NCI-H2029 (cell line): ENCODE measurements at regions not wholly inside any gene's neighbourhood (a gene's known extent, or its start where the extent isn't known, plus 50 kb on each side); places are given as distances from the start of the nearest gene placed in this dataset.
A peak's percentile ranks its signal among the peaks of the same experiment; 100 is the strongest.
"Not testable (repeated sequence)": the region's sequence is repeated elsewhere in the genome, so short reads cannot be mapped to it uniquely, and the experiment has no call there.

Experiments used
- DNase-seq: peaks from one replicate; lab custom pipeline; 2025; lab: John Stamatoyannopoulos, UW

DNA sequence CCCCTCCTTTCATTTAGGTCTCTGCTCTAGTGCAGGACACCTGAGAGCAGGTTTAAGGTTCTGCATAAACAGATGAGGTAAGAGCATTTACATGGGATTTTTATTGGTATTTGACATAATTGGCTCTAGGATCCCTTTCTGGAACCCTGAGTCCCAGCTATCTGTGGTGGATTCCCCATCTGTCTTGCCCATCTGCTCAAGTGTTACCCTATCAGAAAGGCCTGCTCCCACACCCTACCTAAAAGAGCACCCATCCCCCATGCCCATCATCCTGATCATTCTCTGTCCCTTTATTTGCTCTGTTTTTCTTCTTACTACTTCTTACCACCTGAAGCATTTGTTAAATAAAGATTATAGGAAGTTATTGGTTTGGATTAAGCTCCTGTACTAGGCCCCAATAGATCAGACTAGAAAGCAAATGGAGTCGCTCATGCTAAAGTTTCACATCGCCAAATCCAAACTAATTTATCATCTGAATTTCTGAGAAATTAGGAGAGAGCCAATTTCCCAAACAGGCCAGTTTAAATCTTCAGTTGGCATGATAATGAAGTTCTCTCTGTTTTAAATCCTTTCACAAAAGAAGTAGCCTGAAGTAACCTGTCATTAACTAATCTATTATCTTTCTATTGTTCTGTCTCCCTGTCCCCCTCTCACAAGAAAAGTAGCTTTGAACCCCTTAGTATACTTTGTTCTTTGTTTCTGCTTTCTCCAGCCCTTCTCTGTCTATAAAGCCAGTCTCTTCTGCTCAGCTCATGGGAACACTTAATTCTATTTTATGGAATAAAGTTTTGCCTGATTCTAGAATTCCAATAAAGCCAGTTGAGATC lies 178.6 kb downstream of the ZNF674 start:
- peak; percentile 9 for DNase-seq

DNA sequence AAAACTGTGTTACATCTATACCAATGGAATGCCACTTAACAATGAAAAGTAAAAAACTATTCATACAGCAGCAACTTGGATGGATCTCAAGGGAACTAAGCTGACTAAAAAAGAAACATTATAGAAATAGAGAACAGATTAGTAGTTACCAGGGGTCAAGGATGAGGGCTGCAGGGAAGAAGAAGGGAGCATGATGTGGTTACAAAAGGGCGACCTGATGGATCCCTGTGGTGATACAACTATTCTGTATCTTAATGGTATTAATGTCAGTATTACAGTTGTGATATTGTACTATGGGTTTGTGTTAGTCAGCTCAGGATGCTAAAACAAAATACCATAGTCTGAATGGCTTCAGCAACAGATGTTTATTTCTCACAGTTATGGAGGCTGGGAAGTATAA lies 190.7 kb downstream of the ZNF674 start:
- no peak for DNase-seq

DNA sequence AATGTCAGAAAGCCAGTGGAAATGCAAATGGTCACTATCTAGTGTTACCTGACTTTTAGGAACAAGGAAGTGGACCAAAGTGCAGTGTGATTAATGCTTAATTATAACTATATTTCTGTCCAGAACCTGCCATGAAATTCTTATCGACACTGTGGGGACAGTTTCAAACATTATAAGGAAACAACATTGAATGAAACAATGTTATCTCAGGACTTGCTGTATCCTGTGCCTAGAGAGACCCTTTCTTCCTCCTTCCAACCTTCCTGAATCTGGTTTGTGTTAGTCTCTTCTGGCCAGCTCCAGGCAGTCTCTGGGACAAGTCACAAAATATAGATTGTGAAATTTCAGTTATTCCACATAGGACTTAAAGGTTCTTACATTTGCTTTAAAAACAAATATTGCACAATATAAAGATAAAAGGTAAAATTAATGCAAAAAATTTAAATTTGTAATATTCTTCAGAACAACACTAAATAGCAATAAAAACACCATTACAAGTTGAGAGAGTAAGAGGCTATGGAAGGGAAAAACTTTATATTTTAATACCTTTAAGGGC lies 203.4 kb downstream of the ZNF674 start:
- no peak for DNase-seq

DNA sequence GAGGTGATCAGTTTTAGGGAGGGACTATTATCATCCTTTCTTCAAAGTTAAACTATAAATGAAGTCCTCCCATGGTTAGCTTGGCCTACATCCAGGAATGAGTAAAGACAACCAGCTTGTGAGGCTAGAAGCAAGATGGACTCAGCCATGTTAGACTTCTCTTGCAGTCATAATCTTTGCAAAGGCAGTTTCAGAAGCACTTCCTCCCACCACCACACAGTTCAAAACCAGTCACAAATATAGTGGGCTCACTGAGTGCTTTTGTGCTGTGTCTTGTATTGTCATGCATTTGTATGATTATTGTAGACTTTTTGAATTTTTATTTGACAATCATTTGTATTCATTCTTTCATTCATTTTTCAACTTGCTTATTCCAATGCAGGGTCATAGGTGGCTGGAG lies 204.5 kb downstream of the ZNF674 start:
- no peak for DNase-seq

DNA sequence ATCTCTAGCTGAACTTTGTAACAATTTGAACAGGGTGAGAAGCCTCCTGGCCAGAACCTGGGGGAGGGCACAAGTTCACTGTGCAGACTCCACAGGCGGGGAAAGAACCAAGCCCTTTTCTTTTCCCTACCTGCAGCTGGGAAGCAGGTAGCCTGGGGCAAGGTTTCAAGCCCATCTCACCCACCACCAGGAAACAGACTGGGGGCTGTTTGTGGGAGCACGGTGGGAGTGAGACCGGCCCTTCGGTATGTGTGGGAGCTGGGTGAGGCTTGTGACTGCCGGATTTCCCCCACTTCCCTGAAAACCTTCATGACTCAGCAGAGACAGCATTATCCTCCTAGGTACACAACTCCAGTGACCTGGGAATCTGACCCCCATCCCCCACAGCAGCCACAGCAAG lies 211.7 kb downstream of the ZNF674 start:
- no peak for DNase-seq

DNA sequence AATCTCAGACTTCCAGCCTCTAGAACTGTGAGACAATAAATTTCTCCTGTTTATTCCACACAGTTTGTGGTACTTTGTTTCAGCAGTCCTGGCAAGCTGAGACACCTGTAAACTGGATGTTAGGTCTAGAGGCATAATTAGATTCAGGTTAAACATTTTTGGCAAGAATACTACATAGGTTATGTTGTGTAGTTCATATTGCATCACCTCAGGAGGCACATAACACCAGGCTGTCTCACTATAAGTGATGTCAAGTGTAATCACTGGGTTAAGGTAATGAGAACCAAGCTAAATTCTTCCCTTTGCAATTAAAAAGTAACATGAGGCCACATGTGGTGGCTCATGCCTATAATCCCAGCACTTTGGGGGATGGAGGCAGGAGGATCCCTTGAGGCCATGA lies 214.2 kb downstream of the ZNF674 start:
- DNase-seq = no peak

DNA sequence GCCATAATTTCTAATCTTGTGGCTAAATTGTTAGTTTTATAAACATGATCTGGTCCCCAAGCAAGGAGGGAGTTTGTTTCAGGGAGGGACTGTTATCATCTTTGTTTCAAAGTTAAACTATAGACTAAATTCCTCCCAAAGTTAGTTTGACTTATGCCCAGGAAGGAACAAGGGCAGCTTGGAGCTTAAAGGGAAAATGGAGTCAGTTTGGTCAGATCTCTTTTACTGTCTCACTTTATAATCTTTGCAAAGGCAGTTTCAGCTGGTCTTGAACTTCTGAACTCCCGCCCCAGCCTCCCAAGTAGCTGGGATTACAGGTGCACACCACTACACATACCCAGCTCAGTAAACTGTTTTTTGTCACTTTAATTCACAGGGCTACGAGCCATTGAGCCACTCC lies 214.7 kb downstream of the ZNF674 start:
- no peak for DNase-seq

DNA sequence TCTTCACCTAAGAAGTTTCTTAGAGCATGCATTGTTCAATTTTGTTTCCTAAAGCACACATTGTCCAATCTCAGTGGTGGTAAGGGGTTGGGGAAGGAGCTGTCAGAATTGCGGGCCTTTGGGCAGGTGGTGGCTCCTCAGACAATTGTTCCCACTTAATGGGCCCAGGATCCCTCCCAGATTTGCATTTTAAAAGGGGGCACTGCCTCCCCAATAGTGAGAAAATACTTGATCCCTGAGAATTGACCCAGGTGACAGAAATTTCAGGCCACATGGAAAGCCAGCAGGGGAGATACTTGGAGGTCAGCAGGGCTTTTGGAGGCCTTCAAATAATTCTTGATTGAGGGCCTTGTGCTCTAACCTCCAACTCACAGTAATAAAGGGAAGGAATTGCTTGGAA lies 217.1 kb downstream of the ZNF674 start:
- no peak for DNase-seq

DNA sequence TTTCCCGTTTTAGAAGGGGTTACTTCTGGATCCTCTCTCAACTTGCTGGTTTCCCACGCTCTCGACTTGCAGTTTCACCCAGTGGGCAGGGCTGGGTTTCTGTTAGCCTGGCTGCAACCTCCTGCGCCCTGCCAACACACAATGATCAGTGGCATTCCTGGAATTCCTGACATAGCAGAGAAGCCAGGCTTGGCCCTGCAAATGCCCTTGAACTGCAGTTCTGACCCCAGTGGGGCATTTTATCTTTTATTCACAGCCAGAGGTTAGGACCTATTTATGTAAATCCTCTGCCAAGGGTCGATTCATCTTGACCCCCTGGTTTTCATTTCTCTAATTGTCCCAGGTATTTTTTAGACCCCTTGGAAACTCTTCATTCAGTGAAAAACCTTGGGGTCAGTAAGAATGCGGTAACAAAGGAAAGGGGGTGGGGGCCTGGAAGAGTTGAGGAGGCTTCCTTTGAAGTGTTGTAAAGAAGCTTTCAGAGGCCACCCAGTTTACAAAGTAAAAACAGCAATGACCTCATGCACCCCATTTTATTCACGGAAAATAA lies 217.6 kb downstream of the ZNF674 start:
- no peak for DNase-seq

DNA sequence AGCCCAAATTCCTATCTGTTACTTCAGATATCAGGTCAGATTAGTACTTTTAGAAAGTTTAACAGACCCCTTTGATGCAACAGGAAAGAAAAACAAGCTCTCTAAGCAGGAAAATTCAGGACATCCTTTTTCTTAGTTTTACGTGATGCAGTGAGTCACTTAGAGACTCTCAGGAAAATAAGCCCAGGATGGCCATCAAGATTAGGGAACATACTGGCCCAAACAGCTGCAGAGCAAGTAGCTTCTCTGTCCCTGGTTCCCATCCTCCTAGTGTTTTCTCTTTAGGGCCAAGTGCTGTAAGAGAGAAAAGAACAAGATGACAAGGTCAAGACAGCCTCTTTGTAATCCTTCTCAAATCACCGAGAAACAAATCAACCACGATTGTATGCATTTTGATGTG lies 219.1 kb downstream of the ZNF674 start:
- no peak for DNase-seq

DNA sequence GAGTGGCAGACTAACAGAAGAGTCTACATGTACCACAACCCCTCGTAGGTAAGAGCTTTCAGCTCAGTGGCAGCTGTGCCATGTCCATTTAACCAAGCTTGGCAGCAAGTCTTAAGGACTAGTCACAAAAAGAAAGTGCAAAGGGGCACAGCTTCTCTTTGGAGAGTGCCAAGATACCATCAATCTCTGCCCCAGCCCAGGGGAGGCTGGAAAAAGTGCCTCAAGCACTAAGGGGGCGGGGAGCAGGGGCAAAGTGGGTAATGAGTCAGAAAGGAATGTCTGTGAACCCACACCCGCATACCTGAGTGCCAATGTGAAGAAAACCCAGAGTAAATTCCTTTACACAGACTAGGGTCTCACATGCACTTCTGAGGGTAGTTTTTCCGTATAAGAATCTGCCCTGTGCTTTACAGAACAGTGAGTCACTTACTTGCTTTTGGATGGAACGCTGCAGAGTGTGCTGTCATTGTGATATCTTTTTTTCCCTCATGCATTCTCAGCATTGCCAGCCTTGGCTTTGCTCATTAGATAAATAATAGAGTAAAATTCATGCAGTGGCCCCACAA lies 219.8 kb downstream of the ZNF674 start:
- DNase-seq = no peak

DNA sequence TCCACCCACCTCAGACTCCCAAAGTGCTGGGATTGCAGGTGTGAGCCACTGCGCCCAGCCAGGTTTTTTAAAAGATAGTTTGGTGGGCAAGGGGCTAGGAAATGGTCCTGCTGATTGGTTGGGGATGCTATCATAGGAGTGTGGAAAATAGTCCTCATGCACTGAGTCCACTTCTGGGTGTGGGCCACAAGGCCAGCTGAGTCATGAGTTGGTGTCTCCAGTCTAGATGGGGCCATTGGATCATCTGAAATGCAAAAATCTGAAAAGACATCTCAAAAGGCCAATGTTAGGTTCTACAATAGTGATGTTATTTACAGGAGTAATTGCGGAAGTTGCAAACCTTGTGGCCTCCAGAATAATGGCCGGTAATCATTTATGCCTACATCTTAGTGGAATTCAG lies 221.1 kb downstream of the ZNF674 start:
- DNase-seq = no peak

DNA sequence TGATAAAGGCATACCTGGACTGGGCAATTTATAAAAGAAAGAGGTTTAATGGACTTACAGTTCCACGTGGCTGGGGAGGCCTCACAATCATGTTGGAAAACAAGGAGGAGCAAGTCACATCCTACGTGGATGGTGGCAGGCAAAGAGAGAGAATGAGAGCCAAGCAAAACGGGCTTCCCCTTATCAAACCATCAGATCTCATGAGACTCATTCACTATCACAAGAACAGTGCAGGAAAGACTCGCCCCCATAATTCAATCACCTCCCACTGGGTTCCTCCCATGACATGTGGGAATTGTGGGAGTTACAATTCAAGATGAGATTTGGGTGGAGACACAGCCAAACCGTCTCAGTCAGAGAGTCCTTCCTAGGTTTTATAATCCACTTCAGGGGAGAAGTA lies 222.3 kb downstream of the ZNF674 start:
- DNase-seq = not testable (repeated sequence)

DNA sequence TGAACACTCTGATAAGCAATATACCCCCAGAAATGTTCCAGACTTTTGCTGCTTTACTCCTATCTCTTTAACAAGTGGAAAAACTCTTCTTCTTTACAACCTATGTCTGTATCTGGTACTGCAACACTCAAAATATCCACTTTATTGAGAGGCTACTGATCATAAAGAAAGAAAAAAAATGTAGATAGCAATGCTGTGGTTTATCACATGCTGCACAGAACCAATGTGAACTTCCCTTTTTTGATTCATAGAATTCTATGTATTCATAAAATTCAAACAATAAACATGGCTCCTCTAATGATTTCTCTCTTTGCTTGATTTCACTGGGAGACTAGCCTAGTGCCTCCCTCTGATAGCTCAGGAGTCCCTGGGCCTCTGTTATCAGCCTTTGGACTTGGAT lies 223.5 kb downstream of the ZNF674 start:
- DNase-seq = no peak

DNA sequence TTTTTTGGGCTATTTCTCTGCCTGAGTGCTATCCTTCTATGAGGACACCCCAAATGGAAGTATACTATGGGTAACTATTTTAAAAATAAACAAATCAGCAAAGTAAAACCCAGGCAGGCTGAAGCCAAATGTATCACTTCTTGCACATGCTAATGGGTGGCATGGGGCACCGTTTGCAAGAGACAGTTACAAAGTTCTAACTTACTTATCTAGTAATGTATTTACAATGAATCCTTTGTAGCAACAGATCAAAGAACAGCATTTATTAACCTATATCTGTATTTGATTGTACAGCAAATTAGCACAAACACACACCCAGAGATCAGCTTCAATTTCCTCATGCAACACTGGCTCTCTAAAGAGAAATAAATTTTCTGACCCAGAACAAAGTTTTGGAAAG lies 225.5 kb downstream of the ZNF674 start:
- DNase-seq = no peak

DNA sequence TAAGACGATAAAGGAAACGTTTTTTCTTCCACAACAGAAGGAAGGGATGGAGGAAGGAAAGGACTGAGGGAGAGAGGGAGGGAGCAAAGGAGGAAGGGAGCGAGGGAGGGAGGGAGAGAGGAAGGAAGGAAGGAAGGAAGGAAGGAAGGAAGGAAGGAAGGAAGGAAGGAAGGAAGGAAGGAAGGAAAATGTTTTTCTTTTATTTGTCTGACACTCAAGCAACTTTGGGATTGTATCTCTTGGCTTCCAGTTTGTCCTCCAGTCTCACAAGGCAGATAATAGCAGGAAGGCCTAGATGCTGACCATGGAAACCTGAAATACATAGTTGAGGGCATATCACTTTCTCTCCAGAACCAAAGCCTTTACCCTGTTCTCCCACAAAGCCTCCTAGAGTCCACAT lies 226.7 kb downstream of the ZNF674 start:
- DNase-seq = no peak

DNA sequence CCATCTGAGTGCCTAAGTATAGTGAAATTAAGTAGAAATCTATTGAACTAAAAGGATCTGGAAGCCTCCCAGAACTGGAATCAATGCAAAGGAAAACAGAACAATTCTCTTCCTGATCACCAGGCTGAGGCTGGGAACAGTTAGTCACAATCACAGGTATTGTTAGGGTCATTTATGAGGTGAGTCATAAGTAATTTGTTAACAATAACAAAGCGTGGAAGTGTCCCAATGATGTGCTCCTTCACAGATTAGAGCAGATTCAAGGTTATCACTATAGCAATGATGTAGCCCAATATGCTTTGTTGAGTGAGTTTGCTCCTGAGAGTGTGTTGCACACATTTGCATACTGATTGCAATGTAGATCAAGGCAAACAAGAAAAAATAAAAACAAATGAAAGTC lies 228.1 kb downstream of the ZNF674 start:
- DNase-seq = no peak

DNA sequence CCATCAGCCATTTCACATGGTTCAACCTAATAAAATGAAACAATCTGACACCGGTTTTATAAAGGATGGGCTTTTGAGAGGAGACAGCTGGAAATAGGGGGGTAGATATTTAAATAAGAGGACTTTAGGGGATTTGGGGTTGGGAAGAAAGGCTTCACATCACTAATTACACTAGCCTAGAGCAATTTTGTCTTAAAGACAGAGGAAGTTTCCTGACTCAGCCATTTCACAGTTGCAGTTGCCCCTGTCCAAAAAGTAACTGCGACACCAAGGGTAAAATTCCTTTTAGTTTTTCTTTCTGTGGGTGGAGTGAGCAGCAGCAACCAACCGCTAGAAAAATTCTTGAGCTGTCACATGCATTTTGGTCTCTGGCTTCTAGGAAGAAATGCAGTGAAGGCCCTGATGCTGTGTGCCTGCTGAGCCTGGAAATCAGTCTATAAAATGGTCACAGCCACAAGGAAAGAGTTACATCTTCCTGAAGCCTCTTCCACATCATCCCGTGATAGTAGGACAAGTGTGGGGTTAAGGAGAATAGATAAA lies 233.6 kb downstream of the ZNF674 start:
- no peak for DNase-seq

DNA sequence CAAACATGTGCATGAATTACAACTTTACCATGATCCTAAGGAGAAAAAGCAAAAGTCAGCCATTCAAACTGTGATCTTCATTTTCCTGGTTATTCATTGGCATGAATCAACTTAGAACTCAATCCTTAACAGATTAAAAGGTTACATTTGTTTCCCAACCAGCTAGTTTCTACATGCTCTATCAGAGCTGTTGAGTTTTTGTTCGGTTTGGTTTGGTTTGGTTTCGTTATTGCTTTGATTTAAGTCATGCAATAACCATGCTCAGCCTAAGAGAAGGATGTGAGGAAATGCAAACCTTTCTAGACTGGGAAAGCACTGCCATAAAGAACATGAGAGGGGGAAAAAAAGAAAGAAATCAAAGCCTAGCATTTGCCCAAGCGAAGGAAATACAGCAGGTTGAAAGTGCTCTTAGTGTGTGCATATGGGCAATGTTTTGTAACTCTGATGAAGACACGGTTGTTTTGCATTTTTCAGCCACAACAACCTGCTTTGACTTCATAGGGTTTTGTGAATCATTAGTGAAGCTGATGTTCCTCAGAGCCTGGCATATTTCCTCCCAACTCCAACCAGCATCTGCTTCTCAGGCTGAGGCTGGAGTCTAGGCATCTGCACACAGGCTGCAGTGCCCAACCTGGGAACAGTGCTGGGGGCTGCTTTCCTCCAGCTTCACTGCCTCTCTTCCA lies 234.3 kb downstream of the ZNF674 start:
- no peak for DNase-seq

DNA sequence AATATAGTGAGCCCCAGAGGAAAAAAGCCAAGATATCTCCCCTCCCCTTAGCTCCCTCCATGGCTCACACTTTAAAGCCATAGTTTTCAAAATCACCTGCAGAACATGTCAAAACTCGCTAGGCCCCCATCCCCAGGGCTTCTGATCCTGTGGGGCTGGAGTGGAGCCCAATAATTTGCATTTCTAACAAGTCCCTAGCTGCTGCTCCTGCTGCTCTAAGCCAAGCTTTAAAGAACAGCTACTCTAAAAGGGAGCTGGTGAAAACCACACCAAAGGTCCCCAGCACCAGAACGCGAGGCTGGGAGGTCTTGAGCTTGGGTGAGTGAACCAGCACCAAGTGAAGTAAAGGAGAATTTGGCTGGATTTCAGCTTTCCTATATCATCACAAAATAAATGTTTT lies 237.1 kb downstream of the ZNF674 start:
- DNase-seq = no peak

DNA sequence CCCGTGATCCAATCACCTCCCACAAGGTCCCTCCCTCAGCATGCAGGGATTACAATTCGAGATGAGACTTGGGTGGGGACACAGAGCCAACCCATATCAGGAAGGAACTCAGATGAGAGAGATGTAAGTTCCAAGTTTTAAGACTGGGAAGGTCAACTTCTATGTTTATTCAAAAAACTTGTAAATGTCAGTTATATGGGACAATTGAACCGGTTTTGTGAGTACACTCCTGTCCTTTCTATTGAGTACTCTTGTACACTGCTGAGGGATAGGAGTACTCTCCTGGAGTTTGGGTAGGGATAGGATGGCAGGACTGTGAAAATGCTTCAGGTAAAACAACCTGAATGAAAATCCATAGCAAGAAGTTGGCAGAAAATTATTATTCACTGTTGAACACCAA lies 239.1 kb downstream of the ZNF674 start:
- DNase-seq = no peak

DNA sequence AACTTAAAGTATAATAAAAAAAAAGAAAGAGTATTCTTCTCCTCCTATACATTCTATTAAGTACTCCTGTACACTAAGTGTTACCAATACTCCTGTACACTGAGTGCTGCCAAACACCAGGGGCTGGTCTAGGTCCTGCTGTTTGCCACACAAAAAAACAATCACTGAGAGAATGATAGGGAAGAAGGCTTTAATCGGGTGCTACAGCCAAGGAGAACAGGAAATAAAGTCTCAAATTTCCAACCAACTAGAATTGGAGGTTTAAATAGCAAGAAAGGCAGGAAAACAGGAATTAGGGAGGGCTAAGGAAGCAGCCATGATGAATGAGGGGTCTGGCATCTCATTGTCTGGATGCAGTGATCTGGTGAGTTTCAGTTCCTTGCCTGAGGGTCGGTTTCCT lies 239.8 kb downstream of the ZNF674 start:
- no peak for DNase-seq

DNA sequence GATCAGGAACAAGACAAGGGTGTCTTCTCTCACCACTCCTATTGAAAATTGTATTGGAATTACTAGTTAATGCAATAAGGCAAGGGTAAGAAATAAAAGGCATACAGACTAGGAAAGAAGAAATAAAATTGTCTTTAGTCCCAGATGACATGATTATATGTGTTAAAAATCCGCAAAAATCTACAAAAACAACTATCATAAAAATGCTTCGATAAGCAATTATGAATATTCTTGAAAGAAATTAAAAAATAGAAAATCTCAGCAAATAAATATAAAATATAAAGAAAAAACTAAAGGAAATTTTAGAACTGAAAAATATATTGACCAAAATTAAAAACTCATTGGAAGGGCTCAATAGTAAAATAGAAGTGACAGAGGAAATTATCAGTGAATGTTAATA lies 243.3 kb downstream of the ZNF674 start:
- DNase-seq = no peak
